HG02571 (cell line): ENCODE measurements at regions not wholly inside any gene's neighbourhood (a gene's known extent, or its start where the extent isn't known, plus 50 kb on each side); places are given as distances from the start of the nearest gene placed in this dataset.
"Not testable (repeated sequence)": the region's sequence is repeated elsewhere in the genome, so short reads cannot be mapped to it uniquely, and the experiment has no call there.

Experiments used
- ATAC-seq: cut with Tn5 transposase; IDR thresholded peaks from one replicate; pipeline ENCODE4 v1.9.1; 2021; ENCODE audit warnings: mild to moderate bottlenecking, moderate library complexity; ENCODE audit not compliant: unreplicated experiment

DNA sequence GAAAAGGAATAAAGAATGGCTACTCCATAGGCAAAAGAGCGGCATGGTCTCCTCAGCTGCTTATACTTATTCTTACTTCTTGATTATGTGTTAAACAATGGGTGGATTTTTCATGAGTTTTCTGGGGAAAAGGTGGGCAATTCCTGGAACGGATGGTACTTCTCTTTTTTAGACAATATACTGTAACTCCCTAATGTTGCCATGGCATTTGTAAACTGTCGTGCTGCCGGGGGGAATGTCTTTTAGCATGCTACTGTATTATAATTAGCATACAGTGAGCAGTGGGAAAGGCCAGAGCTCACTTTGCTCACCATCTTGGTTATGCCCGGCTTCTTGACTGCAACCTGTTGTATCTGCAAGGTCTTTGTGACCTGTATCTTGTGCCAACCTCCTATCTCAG, 372.1 kb upstream of the AKR1E2 start:
- no peak for ATAC-seq

DNA sequence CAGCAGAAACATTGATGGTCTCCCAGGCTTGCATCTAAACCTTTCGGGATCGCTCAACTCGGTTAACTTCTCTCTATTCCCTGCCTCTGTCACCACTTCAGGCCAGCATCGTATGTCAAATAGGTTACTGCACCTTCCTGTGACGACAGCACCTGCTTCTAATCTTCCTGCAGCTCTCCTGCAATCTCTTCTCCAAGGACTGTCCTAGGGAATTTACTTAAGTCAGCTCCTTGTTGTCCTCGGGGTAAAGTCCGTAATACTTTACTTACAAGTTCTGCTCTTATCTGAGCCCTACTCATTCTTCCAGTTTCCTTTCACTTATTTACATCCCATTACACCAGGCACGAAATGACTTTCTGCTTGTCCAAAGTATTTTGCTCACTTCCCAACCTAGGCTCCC, 372.7 kb upstream of the AKR1E2 start:
- ATAC-seq, result no peak

DNA sequence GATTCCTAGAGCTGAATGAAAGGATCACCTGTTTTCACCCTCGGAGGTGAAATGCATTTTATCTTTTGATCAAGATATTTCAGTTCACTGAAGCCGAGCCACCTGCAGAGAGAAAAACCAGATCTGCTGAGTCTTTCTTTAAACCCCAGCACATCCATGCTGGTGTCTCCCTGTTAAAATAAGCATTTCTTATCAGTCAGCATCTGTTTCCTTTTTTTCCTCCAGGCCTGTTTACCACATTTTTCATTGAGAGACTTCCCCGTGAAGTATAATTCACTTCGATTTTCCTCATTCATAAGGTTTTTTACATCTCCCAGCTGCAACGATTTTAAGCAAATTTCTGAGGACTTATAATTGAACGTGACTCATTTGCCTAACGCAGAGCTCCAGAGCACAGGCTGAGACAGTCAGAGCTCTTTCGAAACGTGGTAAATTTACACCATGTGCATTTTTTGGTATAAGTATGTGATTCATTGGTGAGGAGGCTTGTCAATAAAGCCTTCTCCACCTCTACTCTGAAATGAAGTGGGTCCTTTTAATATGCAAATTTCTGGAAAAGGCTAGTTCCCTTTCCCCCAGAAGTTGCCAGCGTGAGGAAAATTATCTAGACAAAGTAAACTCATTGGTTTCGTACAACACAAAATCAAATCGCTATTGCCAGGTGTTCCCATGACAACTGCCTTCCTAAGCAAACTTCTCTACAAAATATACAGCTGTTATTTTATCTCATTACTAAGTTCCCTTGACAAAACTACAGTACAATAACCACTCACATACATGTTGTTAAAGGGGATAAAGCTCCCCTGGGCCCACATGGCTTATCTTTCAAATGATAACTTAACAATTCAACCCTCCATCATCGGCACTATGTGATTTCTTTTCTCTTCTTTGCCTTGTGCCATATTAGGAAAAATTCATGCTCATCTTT, 374.8 kb upstream of the AKR1E2 start:
- no peak for ATAC-seq

DNA sequence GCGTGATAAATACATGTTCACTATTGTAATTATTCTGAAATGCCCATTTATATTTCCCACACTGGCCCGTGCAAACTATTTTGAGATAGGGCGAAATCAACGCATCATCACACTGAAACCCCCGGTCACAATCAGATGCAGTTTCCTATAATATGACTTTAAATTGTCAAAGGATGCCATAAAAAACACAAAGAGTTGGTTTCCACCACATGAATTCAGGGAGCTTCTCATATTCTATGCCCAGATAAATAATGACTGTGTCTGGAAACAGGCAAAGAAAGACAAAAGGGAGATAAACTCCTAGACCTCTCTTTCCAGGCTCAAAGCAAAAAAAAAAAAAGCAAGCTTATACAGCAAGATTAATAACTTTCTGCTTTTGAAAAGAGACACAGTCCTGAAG, 375.8 kb upstream of the AKR1E2 start:
- ATAC-seq, result no peak

DNA sequence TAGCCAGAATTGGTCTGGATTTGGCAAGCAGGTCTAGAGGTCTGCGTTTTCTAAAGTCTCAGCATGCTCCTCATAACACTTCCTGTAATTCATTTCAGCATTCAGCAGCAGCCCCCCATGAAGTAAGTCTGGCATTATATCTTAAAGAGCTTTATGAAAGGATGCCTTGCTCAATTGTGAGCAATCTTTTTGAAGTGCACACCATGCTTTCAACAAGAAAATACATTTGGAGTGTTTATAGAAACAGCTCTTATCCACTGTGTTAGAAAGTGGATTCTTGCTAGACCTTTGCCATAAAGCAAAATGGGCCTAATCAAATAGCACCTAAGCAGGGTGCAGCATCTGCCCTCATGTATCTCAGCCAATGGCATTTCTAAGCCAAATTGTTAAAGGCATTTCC, 378.0 kb upstream of the AKR1E2 start:
- no peak for ATAC-seq

DNA sequence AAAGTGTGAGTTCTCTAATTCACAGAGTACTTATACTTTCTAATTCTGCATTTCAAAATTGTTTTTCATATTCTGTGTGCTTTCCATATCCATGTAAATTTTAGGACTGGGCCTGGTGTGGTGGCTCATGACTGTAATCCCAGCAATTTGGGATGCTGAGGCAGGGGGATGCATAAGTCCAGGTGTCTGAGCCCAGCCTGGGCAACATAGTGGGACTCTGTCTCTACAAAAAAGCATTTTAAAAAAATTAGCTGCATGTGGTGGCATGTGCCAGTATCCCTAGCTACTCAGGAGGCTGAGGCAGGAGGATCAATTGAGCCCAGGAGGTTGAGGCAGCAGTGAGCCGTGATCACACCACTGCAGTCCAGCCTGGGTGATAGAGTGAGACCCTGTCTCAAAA, 382.6 kb upstream of the AKR1E2 start:
- ATAC-seq, result no peak

DNA sequence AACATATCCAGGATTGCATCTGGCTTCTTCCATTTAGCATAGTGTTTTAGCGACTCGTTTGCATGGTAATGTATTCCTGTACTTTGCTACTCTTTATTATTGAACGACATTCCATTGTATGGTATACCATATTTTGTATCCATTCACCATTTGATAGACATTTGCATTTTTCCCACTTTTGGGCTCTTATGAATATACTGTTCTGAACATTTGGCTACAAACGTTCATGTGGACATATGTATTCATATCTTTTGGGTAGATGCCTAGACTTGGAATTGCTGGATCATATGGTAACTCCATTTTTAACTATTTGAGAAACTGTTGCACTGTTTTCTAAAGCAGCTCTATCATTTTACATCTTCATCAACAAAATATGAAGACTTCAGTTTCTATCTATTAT, 383.7 kb upstream of the AKR1E2 start:
- no peak for ATAC-seq

DNA sequence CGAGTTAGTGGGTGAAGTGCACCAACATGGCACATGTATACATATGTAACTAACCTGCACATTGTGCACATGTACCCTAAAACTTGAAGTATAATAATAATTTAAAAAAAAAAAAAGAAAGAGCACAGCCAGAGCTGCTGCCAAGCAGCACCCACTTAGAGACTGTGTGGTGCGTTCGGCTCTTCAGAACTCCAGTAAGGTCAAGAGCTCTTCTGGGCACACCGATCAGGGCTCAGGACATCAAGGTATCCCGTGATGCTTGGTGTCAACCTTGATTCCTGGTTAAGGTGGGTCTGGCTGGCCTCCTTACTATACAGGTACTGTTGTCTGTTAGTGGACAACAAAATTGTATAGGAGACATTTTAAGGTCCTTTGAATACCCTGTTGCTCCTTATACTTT, 385.7 kb upstream of the AKR1E2 start:
- ATAC-seq, result no peak

DNA sequence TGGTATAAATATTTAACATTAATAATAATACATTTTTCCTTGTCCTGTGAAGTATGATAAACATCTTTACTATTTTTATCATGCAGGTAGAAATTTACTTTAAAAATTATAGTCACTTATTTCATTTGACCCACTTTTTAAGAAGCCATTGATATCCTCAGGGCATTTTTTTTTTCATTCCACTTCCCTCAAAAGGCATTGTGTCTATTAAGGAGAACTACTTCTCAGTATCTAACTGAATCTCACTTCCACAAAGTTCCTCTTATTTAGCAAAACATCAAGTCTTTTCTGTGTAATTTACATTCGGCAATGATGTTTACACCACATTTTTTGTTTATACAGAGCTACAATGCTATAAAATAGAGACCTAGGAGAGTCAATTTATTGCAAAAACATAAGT, 388.2 kb upstream of the AKR1E2 start:
- ATAC-seq, result no peak

DNA sequence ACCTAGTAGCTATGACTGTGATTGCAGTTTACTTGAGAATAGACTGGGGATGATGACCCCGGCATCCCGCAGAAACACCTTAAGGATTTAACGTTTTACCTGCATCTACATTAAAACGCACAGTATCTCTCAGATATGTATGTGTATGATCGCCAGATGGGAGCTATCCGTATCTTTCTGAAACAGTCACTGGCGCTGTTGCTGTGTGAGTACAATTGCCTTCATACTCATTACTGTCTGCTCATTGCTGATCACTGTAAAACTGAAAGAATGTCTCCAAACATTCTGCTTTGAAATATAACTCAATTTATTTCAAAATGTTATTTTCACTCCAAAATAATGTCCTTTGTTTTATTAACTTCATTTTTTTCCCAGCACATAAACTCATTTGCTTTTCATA, 388.9 kb upstream of the AKR1E2 start:
- no peak for ATAC-seq

DNA sequence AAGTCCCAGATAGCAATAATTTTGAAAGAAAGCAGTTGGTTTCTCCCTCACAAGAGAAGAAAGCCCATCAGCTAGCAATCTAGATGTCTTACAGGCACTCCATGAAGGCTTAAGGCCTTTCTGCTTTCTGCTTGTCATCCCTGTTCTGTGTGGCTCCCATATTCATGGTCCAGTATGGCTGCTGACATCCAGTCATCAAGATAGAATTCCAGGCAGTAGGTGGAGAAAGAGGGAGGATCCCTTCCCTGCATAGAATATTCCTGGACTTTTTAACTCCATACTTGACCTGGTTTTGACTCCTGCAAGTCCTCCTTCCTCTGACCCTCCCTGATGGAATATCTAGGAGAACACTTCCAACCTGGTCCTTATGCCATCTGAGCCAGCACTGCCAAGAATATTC, 389.9 kb upstream of the AKR1E2 start:
- ATAC-seq, result no peak

DNA sequence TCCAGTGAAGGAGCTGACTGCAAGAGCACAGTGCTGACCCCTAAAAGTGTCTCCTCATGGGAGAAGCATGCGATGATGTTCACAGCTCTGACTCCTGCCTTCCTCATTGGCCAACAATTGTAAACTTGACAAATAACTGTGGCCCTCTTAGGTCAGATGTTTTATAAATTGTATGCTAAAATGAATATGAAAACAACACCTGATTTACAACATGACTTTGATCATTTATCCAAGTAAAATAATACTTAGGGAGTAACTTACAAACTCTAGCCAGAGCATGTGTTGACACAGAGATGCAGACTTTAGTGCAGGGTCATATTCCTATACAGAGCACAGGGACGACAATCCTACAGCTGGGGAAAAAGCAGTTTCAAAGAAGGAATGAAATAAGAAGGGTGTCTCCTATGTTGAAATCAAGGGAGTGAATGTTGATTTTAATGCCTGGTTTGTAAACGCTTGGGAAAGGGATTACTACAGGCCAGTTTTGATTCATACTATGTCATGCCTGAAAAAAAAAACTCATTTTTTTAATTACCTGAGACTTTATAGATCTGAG, 391.4 kb upstream of the AKR1E2 start:
- no peak for ATAC-seq

DNA sequence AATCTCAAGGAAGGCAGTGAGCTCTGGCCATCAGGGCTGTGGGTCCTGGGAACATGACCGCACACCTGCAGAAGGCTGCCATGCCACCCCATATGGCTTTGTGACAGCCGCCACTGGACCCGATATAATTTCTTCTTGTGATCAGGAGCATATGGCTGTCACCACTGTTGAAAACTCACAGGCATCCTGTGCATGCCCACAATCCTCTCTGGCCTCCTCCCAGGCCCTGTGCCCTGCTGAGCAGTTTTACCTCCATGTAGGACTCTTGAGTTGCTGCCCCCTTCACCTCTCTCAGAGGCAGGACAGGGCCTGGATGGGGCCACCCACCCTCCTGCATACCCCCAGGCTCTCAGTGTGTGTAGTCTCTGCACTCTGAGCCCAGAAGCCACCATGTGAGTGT, 391.9 kb upstream of the AKR1E2 start:
- no peak for ATAC-seq

DNA sequence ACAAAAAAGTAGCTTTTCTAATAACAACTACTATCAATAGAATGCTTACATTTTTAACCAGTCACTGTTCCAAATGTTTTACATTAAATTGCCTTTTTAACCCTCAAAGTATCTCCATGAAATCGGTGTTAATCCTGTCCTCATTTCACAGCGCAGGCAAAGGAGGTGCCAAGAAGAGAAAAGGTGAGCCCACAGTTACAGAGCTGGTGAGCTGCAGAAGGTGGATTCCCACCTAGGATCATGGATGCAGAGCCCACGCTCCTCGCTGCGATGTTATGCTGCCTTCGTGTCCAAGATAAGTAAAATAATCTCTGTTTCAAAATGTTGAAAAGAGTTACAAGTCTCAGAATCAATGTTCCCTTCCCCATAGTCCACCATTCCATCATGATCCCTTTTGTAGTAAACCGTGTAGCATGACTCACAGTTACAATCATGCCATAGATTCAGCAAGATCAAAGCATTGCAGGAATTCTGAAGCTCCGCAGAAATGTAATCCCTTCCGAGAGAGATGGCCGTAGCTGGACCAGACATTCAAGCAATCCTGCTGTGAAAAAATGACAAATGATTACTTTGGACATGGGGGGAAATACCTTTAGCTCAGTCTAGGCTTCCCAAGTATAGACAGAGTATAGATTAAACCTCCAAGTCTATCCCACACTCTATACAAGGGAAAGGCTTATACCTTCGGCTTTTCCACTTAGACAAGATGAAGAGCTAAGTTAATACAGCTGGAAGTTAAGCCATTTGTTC, 394.7 kb upstream of the AKR1E2 start:
- ATAC-seq, result no peak

DNA sequence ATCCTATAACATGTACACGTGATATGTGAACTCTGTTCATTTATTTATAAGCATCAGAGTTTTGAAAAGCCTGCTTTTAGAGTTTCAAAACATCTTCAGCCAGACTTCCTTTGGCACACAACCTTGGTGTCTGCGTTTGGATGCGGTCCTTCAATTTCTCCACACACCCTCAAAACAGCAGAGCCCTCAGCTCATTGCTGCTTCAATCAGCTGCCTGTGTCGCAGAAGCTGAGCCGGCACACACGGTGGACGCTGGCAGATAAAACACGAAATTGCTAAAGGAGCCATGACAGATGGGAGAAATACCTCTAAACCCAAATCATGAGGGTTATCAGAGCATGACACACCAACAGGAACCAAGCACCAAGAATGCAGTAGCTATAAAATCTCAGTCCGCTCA, 396.4 kb upstream of the AKR1E2 start:
- no peak for ATAC-seq

DNA sequence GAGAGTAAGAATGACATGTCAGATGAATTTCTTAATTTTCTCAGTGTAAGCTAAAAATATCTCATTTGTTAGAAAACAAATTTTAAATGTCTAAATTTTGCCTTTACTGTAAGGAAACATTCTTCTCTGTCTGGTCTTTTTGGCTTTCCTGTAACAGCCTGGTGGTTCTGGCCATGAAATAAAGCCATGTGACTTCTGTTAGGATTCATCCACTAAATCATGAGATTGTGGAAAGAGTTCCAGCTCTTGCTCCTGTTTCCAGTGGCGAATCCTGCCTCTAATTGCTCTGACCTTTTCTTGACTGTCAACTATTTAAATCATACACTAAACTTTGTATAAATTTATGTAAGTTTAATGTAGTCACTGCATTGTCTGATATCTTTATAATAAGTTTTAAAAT, 398.5 kb upstream of the AKR1E2 start:
- no peak for ATAC-seq

DNA sequence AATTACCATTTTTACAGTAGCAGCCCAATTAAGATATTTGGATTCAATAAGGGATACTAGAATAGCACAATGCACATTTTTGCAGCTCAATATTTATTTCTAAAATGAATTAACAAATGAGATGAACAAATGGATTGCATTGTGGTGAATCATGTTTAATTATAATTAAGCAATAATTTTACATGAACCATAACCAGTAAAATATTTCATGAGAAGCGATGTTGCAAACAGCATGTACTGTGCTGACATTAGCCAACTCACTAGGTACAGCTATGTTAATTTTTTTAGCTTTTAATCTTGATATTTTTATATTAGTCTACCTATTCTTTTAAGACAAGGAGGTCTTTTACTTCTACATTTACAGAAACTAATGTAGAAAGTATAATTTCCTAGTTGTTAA, 399.1 kb upstream of the AKR1E2 start:
- ATAC-seq, result no peak

DNA sequence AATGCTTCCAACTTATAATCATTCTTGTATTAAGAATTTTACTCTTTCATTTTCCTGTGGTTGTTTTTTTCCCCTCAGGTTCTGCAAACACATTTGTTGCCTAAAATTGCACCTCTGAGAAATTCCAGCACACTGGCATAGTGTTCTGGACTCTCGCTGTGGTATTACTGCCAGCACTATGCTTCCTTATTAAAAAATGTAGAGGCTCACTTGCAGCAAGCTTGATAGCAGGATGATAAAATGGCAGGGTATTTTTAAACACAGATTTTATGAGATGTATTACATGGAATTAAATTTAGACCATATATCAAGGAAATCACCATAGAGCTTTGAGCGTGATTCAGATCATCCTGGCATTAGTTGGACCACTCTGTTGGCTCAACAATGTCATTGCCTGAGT, 416.7 kb upstream of the AKR1E2 start:
- ATAC-seq, result no peak

DNA sequence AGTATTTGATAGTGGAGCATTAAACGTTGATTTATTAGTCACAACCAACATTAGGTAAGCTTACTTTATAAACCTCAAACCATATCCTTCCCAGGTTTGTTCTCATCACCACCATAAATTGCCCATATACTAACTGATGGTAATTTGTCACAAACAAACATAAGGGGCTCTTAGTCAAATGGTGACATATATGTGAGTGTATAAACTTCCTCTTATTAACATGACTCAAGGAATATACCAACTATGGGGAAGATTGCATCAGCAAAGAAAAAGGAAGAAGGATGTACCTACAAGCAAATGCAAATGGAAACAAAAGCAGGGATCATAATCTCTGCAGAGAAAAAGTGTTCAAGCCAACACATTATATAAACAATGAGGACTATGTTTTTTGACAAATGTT, 418.2 kb upstream of the AKR1E2 start:
- ATAC-seq, result no peak

DNA sequence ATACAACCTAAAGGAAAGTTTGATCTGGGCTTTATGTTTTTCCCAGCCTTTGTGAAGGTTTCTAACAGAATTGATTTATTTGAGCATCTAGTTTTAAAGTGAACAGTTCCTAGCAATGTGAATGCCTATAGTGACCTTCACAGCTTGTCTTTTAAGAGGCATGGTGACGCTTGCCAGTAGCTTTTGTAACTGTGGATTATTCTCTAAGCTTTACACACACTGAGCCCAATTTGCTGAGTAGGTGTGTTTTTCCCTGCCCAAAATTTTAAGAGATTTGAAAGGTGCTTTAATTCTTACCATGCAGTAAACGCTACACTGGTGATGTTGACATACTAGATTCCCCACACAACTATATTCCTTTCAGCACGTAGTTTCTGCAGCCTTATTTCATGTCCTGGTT, 420.2 kb upstream of the AKR1E2 start:
- ATAC-seq, result no peak

DNA sequence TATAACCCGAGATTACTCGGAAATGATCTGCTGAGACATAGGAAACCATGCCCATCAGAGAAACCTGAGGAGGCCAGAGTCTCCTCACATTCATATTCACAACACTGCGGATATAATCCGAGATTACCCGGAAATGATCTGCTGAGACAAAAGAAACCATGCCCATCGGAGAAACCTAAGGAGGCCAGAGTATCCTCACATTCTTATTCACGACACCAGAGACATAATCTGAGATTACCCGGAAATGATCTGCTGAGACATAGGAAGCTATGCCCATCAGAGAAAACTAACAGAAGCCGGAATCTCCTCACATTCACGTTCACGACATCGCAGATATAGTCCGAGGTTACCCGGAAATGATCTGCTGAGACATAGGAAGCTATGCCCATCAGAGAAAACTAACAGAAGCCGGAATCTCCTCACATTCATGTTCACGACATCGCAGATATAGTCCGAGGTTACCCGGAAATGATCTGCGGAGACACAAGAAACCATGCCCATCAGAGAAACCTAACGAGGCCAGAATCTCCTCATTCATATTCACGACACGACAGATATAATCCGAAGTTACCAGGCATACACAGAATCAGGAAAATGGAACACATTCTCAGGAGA, 422.3 kb upstream of the AKR1E2 start:
- no peak for ATAC-seq

DNA sequence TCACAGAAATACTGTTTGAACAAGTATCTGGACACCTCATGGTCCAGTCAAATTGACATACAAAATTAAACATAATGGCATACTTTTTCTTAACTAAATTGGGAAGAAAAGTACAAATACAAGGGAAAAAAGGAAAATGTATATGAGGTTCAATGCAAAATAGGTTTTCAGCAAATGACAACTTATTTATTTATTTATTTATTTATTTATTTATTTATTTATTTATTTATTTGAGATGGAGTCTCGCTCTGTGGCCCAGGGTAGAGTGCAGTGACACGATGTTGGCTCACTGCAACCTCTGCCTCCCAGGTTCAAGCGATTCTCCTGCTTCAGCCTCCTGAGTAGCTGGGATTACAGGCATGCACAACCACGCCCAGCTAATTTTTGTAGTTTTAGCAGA, 424.9 kb upstream of the AKR1E2 start:
- ATAC-seq, result not testable (repeated sequence)
